22Rv1 (cell line): ENCODE measurements at regions not wholly inside any gene's neighbourhood (a gene's known extent, or its start where the extent isn't known, plus 50 kb on each side); places are given as distances from the start of the nearest gene placed in this dataset.

Experiments used
- H3K27ac ChIP-seq: fragments of 450-650 bp; 2 replicates; pipeline ENCODE4 v1.5.1; 2017
- ZFX ChIP-seq: fragments of 450-650 bp; IDR thresholded peaks from 2 replicates; pipeline ENCODE4 v1.6.1; 2017; ENCODE audit warnings: antibody characterized with exemption, borderline replicate concordance
- TF ChIP-seq, protein P1 (sequence below): fragments of 450-650 bp; IDR thresholded peaks from 2 replicates; pipeline ENCODE4 v1.5.1; 2017; ENCODE audit warnings: mild to moderate bottlenecking

DNA sequence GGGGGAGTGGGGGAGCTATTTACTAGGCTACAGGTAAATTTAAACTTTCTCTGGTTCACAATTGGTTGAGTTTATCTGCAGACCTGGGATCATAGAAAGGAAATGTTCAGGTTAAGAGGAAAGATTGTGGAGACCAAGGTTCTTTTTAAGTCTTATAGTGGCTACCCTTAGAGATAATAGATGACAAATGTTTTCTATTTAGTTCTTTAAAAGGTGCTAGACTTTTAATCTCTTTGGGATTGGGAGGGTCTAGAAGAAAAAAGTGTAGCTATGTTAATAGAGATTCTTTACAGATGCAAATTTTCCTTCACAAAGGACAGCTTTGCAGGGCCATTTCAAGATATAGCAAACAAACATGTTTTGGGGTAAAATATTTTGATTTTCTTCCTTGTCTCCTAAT lies 76.0 kb downstream of the TEX13C start:
- TF ChIP-seq ZFX: no peak
- TF ChIP-seq, protein P1, sequence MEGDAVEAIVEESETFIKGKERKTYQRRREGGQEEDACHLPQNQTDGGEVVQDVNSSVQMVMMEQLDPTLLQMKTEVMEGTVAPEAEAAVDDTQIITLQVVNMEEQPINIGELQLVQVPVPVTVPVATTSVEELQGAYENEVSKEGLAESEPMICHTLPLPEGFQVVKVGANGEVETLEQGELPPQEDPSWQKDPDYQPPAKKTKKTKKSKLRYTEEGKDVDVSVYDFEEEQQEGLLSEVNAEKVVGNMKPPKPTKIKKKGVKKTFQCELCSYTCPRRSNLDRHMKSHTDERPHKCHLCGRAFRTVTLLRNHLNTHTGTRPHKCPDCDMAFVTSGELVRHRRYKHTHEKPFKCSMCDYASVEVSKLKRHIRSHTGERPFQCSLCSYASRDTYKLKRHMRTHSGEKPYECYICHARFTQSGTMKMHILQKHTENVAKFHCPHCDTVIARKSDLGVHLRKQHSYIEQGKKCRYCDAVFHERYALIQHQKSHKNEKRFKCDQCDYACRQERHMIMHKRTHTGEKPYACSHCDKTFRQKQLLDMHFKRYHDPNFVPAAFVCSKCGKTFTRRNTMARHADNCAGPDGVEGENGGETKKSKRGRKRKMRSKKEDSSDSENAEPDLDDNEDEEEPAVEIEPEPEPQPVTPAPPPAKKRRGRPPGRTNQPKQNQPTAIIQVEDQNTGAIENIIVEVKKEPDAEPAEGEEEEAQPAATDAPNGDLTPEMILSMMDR: no peak
- H3K27ac ChIP-seq: no peak overlapping the region

DNA sequence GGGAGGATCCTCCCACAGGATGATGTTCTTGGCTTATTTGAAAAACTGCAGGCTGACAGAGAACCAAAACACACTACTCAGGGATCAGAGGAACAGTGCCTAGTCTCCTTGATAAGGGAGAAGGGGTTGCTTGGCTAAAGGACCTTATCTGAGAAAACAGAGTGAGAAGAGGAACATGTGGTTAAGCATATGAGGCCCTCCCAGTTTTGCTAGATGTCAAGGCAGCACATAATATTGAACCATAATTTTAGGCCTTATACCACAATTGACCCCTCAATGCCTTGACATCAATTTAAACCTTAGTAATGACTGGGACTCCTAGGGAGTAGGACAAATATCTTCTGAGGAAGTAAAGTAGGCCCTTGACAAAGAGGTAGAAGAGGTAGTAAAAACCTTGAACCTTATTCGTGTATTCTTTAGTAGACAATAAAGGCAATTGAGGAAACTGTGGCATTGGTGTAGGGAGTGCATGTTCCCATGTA lies 79.3 kb downstream of the TEX13C start:
- no peak overlapping the region for H3K27ac ChIP-seq
- no peak for TF ChIP-seq ZFX
- TF ChIP-seq, protein P1: no peak

DNA sequence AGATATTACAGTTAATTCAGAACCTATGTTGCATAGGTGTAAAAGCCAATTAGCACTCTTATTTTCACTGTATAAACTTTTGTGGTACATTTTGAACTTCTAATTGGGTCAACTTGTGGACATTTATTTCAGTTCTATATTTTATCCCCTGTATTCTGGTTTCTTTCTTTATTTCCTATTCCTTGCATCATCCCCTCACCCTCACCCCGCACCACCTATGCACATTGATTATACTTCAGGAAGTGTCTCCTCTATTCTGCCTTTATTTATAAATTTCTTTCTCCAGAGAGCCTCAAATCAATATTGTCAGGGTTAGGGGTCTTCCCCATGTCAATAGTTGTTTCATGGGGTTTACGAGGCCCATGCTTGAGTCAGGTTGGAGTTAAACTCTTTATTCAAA lies 83.1 kb downstream of the TEX13C start:
- no peak overlapping the region for H3K27ac ChIP-seq
- TF ChIP-seq, protein P1: no peak
- TF ChIP-seq ZFX: no peak

DNA sequence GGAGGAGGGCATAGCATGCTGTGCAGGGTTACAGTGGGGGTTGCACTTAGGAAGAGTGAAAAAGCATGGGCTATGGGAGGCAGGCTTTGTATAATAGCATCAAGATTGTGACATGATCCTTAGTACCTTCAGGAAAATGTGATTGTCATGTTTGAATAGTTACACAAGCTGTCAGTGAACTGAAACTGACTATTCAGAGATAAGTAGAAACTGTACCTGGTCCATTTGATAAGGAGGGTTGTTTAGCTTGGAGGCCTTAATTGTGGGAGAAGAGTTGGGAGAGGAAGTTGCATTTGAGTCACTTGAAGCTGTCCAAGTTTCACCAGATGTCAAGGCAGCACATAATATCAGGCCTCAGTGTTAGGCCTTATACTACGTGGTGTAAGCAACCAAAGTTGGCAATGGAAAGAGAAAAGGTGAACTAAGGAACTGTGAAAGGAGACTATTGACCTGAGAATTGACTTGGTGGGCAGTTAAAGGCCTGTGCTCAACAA lies 85.0 kb downstream of the TEX13C start:
- no peak for TF ChIP-seq ZFX

DNA sequence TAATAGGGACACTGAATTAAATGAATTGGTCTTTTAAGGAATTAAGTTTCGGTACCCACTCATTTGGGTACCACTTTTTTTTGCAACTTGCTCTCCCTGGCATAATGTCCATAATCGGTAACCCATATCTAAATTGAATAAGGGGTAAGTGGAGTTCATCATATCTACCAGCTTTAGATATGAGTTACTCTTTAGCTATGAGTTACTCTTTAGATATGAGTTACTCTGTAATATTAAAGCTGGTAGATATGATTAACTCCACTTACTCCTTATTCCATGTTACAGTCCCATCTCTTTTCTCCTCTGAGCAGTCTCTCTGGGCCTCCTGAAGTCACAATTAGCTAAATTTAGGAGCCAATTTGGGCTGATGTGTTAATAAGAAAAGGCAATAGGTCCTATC lies 85.7 kb downstream of the TEX13C start:
- TF ChIP-seq, protein P1: no peak
- no peak for TF ChIP-seq ZFX
- H3K27ac ChIP-seq: no peak overlapping the region

More for the DNA sequence above, 85.0 kb downstream of the TEX13C start:
- H3K27ac ChIP-seq: no peak overlapping the region

DNA sequence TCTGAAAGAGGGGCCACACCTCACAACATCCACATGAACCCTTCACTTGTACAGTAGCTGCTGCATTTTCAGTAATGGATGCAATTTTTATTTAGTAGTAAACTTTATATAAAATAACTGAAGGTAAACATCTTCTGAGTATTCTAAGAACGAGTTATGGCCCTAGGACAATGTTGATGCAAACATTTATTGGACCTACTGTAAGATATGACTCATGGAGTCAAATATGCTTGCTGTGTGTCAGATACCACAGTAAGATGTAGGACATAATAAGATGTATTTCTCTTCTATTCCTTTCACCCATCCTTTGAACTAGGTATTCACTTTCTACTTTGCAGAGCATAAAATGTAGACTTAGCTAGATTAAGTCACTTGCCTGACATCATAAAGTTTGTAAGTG lies 87.6 kb downstream of the TEX13C start:
- TF ChIP-seq, protein P1: no peak
- no peak for TF ChIP-seq ZFX

GRCh38 chrX:125420809-125421208 lies 101.1 kb downstream of the TEX13C start:
- H3K27ac ChIP-seq: no peak overlapping the region
- TF ChIP-seq, protein P1: no peak
- TF ChIP-seq ZFX: no peak

More for the DNA sequence above, 87.6 kb downstream of the TEX13C start:
- H3K27ac ChIP-seq: no peak overlapping the region

DNA sequence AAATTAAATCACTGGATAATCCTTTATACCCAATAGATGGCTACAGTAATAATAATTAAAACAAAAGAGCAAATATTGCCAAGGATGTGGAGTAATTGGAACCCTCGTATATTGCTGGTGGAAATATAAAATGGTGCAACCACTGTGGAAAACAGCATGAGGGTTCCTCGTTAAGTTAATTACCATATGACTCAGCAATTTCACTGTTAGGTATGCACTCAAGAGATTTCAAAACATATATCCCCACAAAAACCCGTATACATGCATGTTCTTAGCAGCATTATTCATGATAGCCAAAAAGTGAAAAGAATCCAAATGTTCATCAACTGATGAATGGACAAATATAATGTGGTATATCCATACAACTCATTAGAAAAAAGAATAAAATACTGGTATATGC lies 103.3 kb downstream of the TEX13C start:
- TF ChIP-seq, protein P1: no peak
- TF ChIP-seq ZFX: no peak
- no peak overlapping the region for H3K27ac ChIP-seq
